ENCODE measurements at regions not wholly inside any gene's neighbourhood (a gene's known extent, or its start where the extent isn't known, plus 50 kb on each side); places are given as distances from the start of the nearest gene placed in this dataset.
"Not testable (repeated sequence)": the region's sequence is repeated elsewhere in the genome, so short reads cannot be mapped to it uniquely, and the experiment has no call there.

GRCh38 chr2:58429014-58429875 lies 188.1 kb upstream of the FANCL start:
- DNase-seq, result peak; percentile 32

GRCh38 chr2:58428096-58429013 lies 187.2 kb upstream of the FANCL start:
- peak; percentile 40 for DNase-seq

- DNase-seq, result peak; percentile 67
Measured at GRCh38 chr2:58427572-58428095, 186.5 kb upstream of the FANCL start.

- DNase-seq, result no peak
Measured at GRCh38 chr2:58425368-58425767, 184.2 kb upstream of the FANCL start.

GRCh38 chr2:58419983-58420382 lies 178.9 kb upstream of the FANCL start:
- DNase-seq, result no peak

GRCh38 chr2:58416696-58417095 lies 175.6 kb upstream of the FANCL start:
- no peak for DNase-seq

GRCh38 chr2:58414506-58414905 lies 173.4 kb upstream of the FANCL start:
- no peak for DNase-seq

- no peak for DNase-seq
Measured at GRCh38 chr2:58410549-58410948, 169.4 kb upstream of the FANCL start.

GRCh38 chr2:58407487-58407886 lies 166.4 kb upstream of the FANCL start:
- DNase-seq, result no peak

- no peak for DNase-seq
Measured at GRCh38 chr2:58405341-58405740, 164.2 kb upstream of the FANCL start.

GRCh38 chr2:58401936-58402335 lies 160.8 kb upstream of the FANCL start:
- no peak for DNase-seq

GRCh38 chr2:58398406-58398805 lies 157.3 kb upstream of the FANCL start:
- no peak for DNase-seq

GRCh38 chr2:58387701-58388100 lies 146.6 kb upstream of the FANCL start:
- DNase-seq, result no peak

GRCh38 chr2:58386904-58387303 lies 145.8 kb upstream of the FANCL start:
- DNase-seq, result not testable (repeated sequence)

- DNase-seq, result no peak
Measured at GRCh38 chr2:58378152-58378551, 137.0 kb upstream of the FANCL start.

- no peak for DNase-seq
Measured at GRCh38 chr2:58377181-58377580, 136.1 kb upstream of the FANCL start.

- DNase-seq, result no peak
Measured at GRCh38 chr2:58376592-58376991, 135.5 kb upstream of the FANCL start.

- no peak for DNase-seq
Measured at GRCh38 chr2:58369594-58369993, 128.5 kb upstream of the FANCL start.

- no peak for DNase-seq
Measured at GRCh38 chr2:58364098-58364497, 123.0 kb upstream of the FANCL start.

GRCh38 chr2:58358026-58358425 lies 116.9 kb upstream of the FANCL start:
- DNase-seq, result no peak

- DNase-seq, result no peak
Measured at GRCh38 chr2:58357521-58357920, 116.4 kb upstream of the FANCL start.

GRCh38 chr2:58354230-58354629 lies 113.1 kb upstream of the FANCL start:
- DNase-seq, result no peak

- DNase-seq, result no peak
Measured at GRCh38 chr2:58350484-58350883, 109.4 kb upstream of the FANCL start.
